HFF-Myc (cell line): ENCODE measurements at regions not wholly inside any gene's neighbourhood (a gene's known extent, or its start where the extent isn't known, plus 50 kb on each side); places are given as distances from the start of the nearest gene placed in this dataset.
"Not testable (repeated sequence)": the region's sequence is repeated elsewhere in the genome, so short reads cannot be mapped to it uniquely, and the experiment has no call there.

Source experiments
- DNase-seq: peaks from one replicate; pipeline ENCODE4 v3.0.0-alpha.2; 2011; ENCODE audit warnings: low read depth; ENCODE audit errors: extremely low read depth
- H3K4me3 ChIP-seq: replicated peaks from 2 replicates; pipeline ENCODE4 v1.5.1; 2011; ENCODE audit warnings: low read depth, mild to moderate bottlenecking, control low read depth, low read length
- CTCF ChIP-seq: IDR thresholded peaks from 2 replicates; pipeline ENCODE4 v1.5.1; 2012; ENCODE audit warnings: mild to moderate bottlenecking, low read depth, low read length, control low read depth; ENCODE audit errors: missing control alignments

DNA sequence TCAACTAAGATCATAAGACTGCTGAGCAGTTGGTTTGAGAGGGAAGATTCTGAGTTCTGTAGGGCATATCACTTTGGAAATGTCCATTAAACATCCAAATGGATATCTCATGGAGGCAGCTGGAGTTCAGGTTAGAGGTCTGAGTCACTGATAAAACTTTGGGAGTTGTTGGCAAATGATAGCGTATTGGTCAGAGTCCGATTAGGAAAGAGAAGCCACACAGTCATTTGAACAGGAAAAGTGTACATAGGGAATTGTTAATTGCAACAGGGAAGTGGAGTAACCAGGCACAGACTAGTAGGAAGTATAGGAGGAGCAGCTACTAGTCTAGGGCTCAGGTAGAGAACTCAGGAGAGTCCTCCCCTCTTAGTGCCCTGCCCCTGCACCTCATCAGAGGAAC lies 126.6 kb upstream of the PTPN20 start:
- DNase-seq, result not testable (repeated sequence)

GRCh38 chr10:46786125-46786517 lies 125.1 kb upstream of the PTPN20 start:
- peak overlapping the region; percentile 59 for H3K4me3 ChIP-seq
- not testable (repeated sequence) for DNase-seq

More for the DNA sequence above, 126.6 kb upstream of the PTPN20 start:
- H3K4me3 ChIP-seq, result not testable (repeated sequence)

DNA sequence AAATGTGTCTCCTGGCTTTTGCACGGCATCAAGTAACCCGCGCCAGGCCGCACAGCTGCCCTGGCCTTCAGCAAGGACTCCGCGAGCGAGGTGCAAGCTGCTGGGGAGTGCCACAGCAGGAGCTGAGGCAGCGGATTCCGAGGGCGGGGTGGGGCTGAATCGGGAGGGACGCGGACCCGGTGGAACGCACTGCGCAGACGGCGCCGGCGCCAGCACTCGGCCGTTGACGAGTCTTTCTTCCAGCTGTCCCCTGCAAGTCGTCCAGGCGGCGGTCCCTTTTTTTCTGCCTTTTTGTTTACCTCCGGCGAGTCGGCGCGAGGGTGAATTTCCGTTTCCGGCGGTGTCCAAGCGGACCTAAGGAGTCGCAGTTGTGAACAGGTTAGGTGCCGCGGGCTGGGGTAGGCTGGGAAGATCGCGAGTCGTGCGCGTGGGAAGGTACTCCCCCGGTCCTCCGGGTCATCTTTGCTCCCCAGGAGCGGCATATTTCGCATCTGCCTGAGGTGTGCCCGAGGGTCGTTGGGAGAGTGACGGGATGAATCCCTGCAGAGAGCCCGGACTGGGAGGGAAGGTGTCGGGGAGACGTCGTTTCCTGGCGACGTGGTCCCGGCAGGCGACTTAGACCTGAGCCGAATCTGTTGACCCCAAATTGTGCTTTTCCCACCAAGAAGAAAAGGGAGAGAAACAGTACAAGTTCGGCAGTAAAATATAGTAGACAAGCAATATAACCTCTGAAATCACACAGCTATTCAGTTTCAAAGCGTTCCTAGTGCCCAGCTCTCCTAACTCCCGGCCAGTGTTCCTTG lies 124.5 kb upstream of the PTPN20 start:
- DNase-seq, result peak; percentile 25
- H3K4me3 ChIP-seq, result peak overlapping the region; percentile 59

GRCh38 chr10:46787321-46787615 lies 124.0 kb upstream of the PTPN20 start:
- no peak for TF ChIP-seq CTCF
- H3K4me3 ChIP-seq, result peak overlapping the region; percentile 59
- peak; percentile 14 for DNase-seq

- DNase-seq, H3K4me3 ChIP-seq: not testable (repeated sequence)
Observed at GRCh38 chr10:46792657-46793357, 118.4 kb upstream of the PTPN20 start.

DNA sequence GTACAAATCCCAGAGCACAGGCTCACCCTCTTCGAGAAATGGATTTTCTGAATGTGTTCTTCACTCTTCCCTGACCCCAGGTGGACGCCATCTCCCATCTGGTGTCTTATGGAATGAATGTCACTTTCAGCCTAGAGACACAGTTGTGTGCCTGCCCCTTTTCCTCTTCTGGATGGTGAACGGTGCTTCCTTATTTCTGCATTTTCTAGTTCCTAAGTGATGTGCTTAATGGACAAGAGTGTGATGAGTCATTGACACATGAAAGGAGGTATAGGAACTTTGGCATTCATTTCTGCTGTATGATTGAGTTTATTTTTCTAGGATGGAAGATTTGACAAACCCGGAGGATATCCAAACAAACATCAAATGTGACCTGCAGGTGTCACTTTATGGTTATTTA lies 114.9 kb upstream of the PTPN20 start:
- DNase-seq, H3K4me3 ChIP-seq: not testable (repeated sequence)

DNA sequence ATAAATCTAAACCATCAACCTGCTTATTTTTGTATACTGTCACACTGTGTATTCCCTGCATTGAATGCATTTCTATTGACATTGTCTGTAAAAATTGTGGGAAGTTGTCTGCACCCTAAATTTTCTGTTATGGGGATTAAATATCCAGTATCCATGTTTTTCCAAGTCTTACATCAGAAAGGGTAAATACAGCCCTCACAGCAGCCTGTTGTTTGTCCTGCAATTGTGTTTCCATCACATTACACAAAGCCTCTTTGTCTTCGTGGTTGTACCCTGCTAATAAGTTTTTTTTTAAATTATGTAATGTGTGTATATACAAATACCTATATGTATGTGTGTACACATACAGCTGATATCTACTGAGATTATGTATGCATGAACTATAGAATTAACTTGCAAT lies 109.2 kb upstream of the PTPN20 start:
- H3K4me3 ChIP-seq, DNase-seq: not testable (repeated sequence)

DNA sequence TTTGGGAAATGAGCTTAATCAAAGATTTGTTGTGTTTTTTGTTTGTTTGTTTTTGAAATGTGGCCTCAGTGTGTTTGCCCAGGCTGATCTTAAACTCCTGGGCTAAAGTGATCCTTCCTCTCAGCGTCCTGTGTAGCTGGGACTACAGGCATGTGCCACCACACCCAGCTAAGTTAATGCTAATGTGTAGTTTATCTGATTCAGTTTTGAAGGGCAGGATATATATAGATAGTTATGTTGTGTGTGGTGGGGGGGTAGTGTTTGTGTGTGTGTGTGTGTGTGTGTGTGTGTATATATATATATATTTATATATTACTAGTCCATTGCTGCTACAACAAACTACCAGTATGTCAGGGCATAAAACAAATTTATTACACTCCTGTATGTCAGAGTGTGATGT lies 108.1 kb upstream of the PTPN20 start:
- not testable (repeated sequence) for DNase-seq, H3K4me3 ChIP-seq

DNA sequence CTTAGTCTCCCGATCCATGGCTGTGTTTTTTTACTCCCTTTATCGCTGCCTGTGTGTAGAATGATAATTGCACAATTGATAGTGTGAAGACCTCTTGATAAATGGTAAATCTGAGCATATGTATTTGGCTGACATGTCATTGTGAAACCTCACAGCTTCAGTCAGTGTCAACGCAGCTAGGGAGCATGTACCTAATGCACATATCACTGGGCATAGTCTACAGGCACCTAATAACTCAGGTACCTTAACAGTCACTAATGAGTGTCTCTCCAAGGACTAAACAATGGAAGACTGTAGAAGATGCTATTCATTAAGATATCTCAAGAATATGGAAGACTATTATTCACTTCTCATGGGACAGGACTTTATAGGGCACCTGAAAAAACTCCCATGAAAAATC lies 101.0 kb upstream of the PTPN20 start:
- not testable (repeated sequence) for H3K4me3 ChIP-seq, DNase-seq

GRCh38 chr10:46816126-46816525 lies 95.1 kb upstream of the PTPN20 start:
- not testable (repeated sequence) for DNase-seq, H3K4me3 ChIP-seq

- H3K4me3 ChIP-seq, DNase-seq: not testable (repeated sequence)
Observed at GRCh38 chr10:46840393-46841050, 70.7 kb upstream of the PTPN20 start.

DNA sequence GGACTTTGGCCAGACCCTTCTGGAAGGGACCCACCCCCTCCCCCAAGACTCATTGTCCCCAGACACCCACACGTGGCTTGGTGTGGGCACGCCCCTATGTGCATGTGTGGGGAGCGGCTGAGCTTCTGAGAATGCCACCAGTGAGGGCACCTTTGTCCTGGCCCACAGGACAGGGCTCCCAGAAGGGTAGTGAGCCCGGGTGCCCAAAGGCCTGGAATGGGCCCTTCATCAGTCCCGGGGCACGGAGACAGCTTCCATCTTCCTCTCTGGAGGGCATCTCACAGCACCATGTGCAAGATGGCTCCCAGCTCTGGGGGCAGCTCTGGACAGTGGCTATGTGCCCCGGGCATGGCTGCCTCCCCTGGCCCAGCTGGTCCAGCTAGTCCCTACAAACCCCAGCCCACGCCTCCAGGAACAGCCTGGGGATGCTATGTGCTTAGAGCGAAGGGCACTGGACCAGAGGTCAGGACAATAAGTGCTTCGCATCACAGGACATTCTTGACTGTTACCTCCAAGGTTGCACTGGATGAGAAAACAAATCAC lies 70.1 kb upstream of the PTPN20 start:
- not testable (repeated sequence) for DNase-seq, H3K4me3 ChIP-seq

GRCh38 chr10:46845194-46845593 lies 66.0 kb upstream of the PTPN20 start:
- not testable (repeated sequence) for DNase-seq, H3K4me3 ChIP-seq

DNA sequence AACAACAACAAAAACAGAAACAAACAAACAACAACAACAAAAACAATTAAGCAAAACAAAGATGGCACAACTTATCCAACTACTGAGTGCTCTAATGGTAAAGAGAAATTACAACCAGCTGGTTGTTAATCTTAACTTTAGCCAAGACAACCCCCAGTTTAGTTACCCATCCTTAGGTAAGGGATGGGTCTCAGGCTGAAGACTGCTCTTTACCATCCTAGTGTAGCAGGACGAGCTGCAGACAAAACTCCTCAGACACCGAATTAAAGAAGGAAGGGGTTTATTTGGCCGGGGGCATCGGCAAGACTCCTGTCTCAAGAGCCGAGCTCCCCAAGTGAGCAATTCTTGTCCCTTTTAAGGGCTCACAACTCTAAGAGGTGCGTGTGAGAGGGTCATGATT lies 65.6 kb upstream of the PTPN20 start:
- not testable (repeated sequence) for H3K4me3 ChIP-seq, DNase-seq

DNA sequence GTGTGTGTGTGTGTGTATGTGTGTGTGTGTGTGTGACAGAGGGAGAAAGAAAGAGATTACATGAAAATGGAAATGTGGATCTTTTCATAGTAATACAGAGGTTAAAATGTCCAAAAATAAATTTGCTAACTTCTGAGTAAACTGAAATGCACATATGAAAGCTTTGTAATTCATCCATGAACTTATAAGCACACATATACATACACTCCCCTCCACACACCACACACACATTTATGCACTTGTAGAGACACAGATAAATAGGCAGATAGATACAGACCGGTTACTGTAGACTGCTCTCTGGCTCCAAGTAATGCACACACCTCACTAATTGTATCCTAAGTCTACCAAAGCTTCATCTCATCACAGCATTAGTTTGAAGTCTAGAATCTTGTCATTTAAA lies 50.5 kb upstream of the PTPN20 start:
- H3K4me3 ChIP-seq, DNase-seq: not testable (repeated sequence)
